CD4-positive, alpha-beta T cell treated with Interleukin-17A for 1 hour (primary cell): ENCODE measurements at regions not wholly inside any gene's neighbourhood (a gene's known extent, or its start where the extent isn't known, plus 50 kb on each side); places are given as distances from the start of the nearest gene placed in this dataset.

Experiments
- DNase-seq: peaks from one replicate; pipeline ENCODE4 v3.0.0-alpha.2; 2020

DNA sequence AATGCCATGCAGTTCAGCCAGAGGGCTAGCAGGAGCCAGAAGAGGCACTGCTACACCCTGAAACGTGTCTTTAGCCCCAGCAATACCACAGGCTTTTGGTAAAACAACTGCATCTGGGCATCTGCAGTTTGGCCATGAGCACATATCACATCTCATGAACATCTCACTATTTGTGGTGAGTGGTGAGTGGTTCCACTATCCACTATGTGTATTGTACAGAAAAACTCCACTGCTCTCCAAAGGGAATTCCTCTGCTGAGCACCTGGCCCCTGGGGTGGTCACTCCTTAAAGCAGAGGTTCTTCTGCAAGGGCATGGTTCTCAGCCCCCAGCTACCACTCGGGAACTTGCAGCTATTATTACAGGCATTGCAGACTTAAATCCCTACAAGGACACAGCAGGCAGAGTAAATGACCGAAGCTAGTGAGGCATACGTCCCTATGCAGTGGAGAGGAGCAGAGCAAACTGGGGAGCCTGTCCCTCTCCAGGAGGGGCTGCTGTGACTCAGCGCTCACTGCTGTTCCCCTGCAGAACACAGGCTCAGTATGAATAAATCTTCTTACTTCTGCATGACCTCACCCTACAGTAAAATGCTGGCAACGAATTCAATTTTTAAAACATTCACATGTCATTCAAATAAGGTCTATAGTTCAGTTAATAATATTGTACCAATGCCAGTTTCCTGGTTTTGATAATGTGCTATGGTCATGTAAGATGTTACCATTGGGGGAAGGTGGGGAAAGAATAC is 332.4 kb upstream of the ZNF507 start:
- no peak for DNase-seq

DNA sequence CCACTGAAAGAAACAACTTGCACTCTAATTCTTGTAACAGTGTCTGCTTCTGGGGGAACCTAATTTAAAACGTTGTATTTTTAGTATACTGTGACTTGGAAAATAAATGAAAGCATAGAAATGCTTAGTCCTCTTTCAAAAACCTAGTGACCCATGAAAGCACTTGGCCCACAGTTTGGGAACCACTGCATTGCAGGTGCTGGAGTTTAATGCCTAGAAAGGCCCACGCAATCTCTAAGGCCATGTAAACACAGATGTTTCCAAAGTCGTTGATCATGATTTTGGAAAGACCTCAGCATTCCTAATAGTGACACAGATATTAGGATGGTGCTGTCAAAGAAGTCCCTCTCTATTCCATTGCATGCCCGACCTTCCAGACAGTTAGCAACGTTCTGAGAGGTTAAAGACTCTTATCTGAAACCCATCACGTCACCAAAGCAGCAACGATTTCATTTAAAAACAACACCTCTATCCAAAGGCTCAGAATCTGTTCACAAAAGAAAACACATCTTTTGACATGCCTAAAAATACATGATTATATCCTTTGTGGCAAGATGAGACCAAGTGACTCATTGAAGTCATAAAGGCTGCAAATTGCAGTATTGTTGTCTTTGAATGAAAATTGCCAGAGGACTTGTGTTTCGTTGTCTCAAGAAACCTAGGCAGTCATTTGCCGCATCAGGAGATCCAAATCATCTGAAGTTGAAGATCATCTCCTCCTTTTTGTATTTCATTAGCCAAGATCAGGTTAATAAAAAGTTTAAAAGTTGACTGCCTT is 328.0 kb upstream of the ZNF507 start:
- no peak for DNase-seq

DNA sequence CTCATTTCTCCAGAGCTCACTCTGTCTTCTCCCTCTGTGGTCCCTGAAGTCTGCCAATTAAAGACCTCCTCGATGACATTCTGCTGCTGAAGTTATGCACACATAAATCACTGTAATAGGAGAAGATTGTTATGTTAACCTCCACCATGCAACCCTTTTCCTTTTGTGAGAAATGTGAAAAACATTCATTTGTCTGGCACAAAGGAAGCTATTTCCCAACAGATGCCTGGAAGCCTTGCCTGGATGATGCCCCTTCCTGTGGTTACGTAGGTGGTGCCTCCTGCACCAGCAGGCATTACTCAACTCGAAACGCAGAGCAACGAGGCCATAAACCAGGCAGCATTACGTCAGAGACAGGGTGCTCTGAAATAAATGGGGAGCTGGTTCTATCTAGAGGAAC is 327.4 kb upstream of the ZNF507 start:
- no peak for DNase-seq

- DNase-seq: no peak
Observed at GRCh38 chr19:32020538-32020937, 324.9 kb upstream of the ZNF507 start.

DNA sequence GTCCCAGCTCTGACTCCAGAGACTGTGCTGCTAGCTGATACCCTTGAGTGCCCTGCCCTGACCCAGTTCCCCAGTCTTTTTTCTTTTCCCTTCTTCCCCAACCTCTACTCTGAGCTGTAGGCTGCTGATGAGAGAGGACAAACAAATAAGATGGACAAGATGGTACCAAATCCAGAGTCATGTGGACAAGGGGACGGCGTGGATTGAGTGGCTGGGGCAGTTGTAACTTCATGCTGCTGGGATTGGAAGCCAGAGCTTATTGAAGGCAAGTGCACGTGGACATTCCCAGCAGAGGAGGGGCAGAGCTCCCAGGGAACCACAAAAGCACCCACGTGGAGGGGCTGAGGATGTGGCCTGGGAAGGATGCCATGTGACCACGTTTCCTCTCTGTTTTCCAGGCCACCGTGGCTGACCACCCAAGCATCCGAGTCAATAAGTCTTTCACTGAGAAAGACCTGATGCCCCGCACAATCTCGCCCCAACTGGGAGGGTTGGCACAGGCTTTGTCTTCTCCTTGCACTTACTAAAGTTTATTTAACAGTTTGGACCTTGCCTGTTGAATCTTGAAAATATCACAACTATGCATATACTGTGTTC is 323.3 kb upstream of the ZNF507 start:
- DNase-seq: no peak

GRCh38 chr19:32022731-32023563 is 322.5 kb upstream of the ZNF507 start:
- DNase-seq: no peak

DNA sequence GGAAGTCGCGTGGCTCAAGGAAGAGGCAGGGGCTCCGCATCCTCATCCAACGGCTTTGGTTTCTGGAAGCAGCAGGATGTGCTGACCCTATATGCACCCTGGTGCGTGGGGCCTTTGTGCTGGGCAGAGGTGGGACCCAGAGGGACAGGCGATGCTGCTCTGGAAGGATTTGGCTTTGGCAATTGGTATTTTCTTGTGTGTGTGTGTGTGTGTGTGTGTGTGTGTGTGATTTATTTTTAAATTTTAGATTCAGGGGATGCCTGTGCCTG is 321.9 kb upstream of the ZNF507 start:
- no peak for DNase-seq

GRCh38 chr19:32029235-32029634 is 316.2 kb upstream of the ZNF507 start:
- DNase-seq: no peak

GRCh38 chr19:32032561-32032960 is 312.8 kb upstream of the ZNF507 start:
- DNase-seq: no peak

- DNase-seq: no peak
Observed at GRCh38 chr19:32035626-32036025, 309.8 kb upstream of the ZNF507 start.

DNA sequence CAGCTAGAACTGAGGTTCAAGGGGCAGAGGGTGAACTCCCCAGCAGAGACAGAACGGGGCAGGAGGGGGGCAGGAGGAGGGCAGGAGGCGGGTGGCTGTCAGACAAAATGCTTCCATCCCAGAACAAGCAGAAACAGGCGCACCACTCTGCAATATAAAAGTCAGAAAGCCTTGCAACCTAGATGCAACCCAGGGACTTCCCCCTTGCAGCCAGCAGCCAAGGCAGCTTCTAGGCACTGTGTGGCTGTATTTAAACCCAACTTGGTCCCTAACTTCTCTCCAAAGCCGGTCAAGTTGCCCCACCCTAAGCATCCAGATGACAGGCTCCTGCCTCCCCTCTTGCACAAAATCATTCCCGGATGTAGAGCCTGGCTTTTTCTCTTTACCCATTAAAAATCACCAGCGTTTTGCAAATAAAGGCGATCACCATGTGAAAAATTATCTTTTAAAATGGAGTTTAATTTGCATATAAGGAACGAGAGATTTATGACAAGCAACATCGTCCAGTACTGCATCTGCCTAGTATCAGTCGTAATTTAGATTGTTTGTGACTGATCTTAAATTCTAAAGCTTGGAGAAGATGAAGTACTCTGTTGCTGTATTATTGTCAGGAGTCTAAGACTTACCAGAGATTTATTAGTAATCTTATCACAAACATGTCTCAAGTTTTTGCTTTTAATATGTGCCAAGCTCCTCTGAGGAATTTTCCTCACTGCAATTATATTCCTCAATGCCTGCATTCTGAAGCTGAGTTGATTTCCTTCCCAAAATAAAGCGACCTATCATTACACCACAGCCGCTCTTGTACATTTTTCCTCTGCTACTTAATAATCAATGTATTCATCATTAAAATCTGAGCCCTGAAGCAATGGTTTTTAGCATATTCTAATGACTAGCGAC is 307.1 kb upstream of the ZNF507 start:
- DNase-seq: no peak

GRCh38 chr19:32038961-32039360 is 306.4 kb upstream of the ZNF507 start:
- no peak for DNase-seq

DNA sequence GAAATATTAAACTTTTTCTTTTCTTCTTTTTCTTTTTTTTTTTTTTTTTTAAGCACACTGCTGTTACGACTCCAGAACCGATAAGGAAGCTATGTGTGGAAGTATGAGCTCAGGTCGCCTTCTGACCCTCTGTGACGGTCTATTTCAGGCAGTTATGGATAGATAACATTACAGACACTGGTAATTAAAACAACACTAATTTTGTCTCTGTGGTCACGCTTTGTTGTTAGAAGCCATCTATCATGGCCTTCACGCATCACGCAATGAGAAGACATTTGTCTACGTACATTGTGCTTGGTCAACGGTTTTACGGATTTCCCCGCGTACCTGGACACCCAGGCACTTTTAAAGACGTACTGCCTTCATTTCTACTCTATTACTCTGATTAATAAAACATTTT is 306.0 kb upstream of the ZNF507 start:
- no peak for DNase-seq

DNA sequence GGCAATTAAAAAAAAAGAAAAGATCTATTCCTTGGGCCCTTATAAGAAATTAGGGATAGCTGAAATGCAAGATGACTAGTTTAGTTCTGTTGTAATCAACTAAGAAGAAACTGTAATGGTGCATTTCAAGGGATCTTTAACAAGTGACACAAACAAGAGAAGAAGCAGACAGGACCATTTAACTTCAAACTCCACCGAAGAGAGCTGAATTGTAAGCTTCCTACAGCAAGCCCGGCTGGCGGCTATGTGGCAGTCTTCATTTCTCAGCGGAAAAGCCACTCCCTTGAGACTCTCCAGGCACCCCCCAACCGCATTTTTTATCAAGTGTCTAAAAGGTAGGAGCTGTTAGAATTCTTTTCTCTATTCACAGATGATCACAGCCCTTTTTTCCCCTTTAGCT is 305.2 kb upstream of the ZNF507 start:
- no peak for DNase-seq

- no peak for DNase-seq
Observed at GRCh38 chr19:32041681-32042292, 303.6 kb upstream of the ZNF507 start.

GRCh38 chr19:32047788-32048187 is 297.6 kb upstream of the ZNF507 start:
- DNase-seq: no peak

DNA sequence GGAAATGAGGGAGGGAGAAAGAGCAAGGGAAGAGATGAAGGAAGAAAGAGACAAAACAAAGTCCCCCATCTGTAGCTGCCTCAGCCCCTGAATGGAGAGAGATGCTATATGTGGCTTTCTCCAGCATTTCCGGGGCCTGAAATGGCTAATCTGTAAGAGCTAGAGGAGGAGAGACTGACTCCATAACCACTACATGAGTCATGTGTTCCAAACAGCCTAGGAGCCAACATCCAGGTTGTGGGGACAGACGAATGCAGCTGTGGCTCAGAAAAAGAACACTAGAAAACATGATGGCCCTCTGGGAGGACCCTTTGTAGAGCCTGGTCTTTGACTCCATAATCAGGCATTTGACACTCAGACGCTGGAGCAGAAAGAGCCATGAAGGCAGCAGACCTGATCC is 292.0 kb upstream of the ZNF507 start:
- no peak for DNase-seq

DNA sequence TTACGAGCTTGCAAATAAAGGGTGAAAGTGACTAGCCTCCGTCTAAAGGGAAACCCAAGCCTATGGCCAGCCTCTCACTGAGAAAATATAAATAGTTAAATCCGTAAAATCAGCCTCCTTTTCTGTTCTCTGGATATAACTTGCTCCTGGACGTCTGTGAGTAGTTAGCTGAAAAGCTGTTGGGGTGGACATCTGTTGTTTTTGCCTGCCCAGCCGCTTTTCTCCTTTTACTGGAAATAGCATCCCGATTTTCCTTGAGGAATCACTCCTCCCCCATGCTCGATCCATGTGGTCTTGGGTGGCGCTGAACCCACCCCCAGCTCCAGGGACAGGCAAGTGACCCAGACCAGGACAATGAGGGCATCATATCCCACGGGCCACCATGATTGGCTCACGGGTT is 291.5 kb upstream of the ZNF507 start:
- DNase-seq: no peak

DNA sequence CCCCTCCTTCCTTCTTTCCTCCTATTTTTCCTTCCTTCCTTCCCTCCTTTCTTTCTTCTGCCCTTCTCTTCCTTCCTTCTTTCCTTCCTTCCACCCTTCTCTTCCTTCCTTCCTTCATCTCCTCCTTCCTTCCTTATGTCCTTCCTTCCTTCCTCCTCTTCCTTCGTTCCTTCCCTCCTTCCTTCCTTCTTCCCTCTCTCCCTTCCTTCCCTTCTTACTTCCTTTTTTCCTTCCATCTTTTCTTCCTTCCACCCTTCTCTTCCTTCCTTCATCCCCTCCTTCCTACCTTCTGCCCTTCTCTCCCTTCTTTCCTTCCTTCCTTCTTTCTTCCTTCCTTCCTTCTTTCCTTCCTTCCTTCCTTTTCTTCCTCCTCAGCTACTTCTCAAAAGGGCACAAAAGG is 287.3 kb upstream of the ZNF507 start:
- no peak for DNase-seq

DNA sequence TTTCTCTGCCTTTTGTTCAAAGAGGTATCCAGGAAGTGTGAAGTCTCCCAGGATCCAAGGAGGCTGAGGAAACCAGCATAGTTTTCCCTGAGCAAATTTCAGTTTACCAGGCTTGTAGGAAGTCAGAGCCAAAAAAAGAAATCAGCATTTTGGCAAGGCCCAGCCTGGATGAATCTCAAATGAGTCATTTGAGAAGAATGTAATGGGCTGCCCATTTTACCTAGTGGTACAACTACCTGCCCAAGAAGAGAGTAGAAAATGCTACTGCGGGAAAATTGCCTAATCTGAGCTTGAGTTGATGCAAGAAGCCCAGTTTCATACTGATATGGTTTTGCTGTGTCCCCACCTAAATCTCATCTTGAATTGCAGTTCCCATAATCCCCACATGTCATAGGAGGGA is 284.1 kb upstream of the ZNF507 start:
- no peak for DNase-seq

DNA sequence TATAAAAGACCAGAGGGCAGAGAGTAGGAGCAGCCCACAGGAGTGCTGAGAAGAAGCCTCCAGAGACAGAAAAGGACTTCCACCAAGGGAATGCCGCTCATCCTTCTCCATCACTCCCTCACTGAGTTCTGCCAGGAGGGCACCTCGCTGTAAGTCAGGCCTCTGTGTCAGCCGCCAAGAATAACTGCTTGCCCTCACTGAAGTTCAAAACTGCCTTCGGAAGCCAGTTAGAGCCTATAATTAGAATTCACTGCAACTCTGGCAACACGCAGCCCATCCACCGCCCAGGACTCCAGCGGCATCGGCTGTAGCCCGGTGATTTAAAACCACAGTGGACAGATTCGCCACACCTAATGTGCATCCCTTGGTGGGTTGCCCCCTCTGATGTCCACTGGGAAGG is 281.8 kb upstream of the ZNF507 start:
- DNase-seq: no peak

DNA sequence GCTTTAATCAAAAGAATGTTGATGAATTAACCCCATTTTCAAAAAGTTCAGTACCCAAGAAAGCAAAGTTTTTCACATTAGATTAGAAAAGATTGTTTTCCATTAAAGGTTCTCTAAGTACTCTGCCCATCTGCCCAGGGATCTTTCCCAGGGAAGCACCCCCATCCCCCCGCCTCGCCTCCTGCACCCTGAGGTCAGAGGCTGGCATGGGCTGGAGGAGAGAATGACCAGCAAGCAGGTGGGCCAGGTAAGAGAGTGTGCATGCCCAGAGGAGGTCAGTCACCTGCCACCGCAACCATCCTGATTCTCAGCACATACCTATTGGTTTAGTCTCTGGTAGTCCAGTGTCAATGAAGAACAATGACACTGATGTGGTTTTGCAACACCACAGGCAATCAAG is 279.4 kb upstream of the ZNF507 start:
- no peak for DNase-seq
